ENCODE measurements at regions not wholly inside any gene's neighbourhood (a gene's known extent, or its start where the extent isn't known, plus 50 kb on each side); places are given as distances from the start of the nearest gene placed in this dataset.
A peak's percentile ranks its signal among the peaks of the same experiment; 100 is the strongest.

DNA sequence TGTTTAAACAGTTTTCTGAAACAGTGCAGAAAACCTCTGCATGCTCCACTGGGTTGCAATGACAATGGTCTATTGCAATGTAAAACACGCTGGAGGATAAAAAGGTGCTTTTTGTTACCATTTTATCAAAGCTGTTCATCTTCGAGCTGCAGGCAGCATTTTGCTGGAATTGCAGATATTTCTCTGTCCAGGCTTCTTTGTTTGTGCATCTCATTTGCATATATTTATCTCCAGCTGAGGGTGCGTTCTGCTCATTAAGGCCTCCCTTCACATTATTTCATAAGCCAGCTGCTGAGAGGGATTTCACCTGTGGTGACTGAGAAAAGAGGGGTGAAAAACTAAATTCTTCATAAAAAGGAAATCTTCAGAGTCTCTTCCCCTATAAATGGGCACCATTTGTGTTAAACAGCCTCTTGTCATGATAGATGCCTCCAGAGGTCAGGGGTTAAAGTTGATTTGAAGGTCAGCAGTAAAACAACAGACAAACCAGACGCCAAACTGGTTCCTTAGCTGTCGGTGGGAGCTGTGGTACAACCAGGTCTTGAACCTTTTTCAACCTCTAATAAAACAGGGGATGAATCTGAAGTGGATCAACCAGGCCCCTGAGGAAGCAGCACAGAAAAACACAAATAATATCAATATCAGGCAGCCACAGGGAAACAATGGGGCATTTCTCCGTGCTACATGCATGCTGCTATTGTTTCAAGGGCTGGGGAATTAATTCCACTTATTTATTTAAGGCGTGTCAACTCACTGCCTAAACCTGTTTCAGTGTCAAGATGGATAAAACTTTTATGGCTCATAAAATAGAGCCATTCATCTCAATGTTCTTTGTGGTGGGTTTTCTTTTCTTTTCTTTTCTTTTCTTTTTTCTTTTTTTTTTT lies 265.1 kb downstream of the MEIS1 start:
- TF ChIP-seq, protein P1, sequence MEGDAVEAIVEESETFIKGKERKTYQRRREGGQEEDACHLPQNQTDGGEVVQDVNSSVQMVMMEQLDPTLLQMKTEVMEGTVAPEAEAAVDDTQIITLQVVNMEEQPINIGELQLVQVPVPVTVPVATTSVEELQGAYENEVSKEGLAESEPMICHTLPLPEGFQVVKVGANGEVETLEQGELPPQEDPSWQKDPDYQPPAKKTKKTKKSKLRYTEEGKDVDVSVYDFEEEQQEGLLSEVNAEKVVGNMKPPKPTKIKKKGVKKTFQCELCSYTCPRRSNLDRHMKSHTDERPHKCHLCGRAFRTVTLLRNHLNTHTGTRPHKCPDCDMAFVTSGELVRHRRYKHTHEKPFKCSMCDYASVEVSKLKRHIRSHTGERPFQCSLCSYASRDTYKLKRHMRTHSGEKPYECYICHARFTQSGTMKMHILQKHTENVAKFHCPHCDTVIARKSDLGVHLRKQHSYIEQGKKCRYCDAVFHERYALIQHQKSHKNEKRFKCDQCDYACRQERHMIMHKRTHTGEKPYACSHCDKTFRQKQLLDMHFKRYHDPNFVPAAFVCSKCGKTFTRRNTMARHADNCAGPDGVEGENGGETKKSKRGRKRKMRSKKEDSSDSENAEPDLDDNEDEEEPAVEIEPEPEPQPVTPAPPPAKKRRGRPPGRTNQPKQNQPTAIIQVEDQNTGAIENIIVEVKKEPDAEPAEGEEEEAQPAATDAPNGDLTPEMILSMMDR (IDR thresholded peaks at IDR 0.05; ENCODE audit: insufficient read depth, low read length), result no peak
- peak; percentile 24 for DNase-seq (ENCODE audit: low read depth)
- H3K4me3 ChIP-seq (ENCODE audit: low read depth, low read length), result no peak overlapping the region

DNA sequence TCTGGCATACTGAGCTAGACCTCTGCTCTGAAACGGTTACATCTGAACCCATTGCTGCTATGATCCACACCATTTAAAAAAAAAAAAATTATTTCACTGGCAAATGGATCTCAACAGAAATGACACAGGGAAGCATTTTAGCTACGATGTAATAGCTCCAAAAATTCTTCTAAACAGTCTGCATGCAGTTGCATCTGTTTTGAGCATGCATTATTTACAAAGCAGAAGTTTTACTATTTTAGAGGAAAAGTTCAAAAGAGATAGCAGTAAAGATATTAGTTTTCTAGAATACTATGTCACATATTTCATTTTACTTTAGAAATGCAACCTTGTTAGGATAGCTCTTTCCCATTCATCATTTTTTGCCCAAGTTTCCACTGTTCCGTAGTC lies 265.7 kb downstream of the MEIS1 start:
- no peak overlapping the region for H3K4me3 ChIP-seq (ENCODE audit: low read depth, low read length)
- DNase-seq (ENCODE audit: low read depth), result no peak
- TF ChIP-seq, protein P1 (IDR thresholded peaks at IDR 0.05; ENCODE audit: insufficient read depth, low read length), result no peak

DNA sequence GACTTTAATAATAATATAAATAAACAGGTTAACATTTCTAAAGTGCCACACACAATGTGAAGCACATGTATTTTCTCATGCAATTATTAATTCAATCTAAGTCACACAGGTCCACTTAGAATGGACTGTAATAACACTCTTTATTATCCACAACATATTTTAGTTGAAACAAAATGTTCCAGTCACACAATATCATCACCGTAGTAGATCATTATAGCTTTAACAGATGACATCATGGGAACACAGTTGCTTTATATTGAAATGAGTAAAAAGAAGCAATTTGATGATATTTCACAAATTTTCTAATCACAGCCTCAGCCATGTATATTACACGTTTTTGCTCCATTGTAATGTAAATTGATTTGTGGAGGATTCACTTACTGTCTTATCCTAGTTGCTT lies 266.3 kb downstream of the MEIS1 start:
- no peak overlapping the region for H3K4me3 ChIP-seq (ENCODE audit: low read depth, low read length)
- DNase-seq (ENCODE audit: low read depth), result no peak
- TF ChIP-seq, protein P1 (IDR thresholded peaks at IDR 0.05; ENCODE audit: insufficient read depth, low read length), result no peak

DNA sequence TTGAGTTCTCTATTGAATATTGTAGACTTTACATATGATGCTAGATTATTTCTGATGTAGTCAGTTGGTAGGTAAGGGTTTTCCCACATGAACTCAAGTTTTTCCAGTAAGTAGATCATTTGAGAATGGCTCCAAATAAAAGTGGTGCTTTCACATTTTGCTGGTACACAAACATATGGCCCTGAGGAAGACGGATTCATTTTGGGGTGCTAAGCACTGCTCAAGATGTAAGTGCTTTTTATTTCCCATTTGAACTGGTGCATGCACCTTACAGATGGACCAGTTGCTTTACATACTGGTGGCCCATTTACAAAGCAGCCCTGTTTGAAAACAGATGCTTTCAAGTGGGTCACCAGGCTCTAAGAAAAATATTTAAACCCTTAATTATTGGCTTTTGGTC lies 266.7 kb downstream of the MEIS1 start:
- TF ChIP-seq, protein P1 (IDR thresholded peaks at IDR 0.05; ENCODE audit: insufficient read depth, low read length), result no peak
- DNase-seq (ENCODE audit: low read depth), result no peak
- no peak overlapping the region for H3K4me3 ChIP-seq (ENCODE audit: low read depth, low read length)

DNA sequence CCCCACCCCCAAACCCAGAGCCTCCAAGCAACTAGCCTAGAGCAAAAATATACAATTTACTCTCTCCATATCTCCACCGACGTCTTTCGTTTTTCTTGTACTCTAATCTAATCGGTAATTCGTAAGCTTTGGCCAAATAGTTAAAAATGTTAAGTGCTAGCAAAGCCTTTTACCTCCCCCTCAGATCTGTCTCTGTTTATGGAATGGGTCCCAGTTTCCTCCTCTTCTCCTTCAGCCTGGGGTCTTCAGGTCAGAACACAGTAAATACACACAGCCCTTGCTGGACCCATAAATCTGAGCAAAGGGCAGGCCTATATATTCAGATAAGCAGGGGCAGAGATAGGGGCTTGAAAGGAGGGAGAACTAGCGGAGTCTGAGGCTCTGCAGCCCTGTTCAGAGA lies 267.4 kb downstream of the MEIS1 start:
- H3K4me3 ChIP-seq (ENCODE audit: low read depth, low read length), result no peak overlapping the region
- TF ChIP-seq, protein P1 (IDR thresholded peaks at IDR 0.05; ENCODE audit: insufficient read depth, low read length), result no peak
- peak; percentile 24 for DNase-seq (ENCODE audit: low read depth)

DNA sequence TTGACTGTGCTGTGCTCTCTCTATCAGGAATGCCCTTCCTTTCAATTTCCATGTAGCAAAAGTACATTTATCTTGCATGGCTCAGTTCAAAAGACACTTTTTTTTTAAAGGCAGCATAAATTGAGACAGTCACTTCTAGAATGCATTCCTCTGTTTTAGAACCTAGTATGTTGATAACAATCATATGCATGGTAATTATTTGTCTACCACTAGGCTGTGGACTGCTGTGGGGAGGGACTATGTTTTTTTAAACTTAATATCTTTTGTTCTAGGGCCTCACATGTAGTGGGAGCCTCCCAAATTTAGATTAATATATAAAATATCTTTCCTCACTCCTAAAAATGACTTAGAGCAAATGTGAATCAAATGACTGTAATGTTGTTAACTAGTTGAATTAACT lies 269.9 kb downstream of the MEIS1 start:
- DNase-seq (ENCODE audit: low read depth), result no peak

More for the DNA sequence above, 269.9 kb downstream of the MEIS1 start:
- TF ChIP-seq, protein P1 (IDR thresholded peaks at IDR 0.05; ENCODE audit: insufficient read depth, low read length), result no peak
- H3K4me3 ChIP-seq (ENCODE audit: low read depth, low read length), result no peak overlapping the region
